IPS-18a (cell line): ENCODE measurements at regions not wholly inside any gene's neighbourhood (a gene's known extent, or its start where the extent isn't known, plus 50 kb on each side); places are given as distances from the start of the nearest gene placed in this dataset.

Source experiments
- H3K27ac ChIP-seq: one replicate; pipeline ENCODE4 v1.5.1; 2013; ENCODE audit warnings: low read length
- H3K27me3 ChIP-seq: one replicate; pipeline ENCODE4 v1.6.1; 2013; ENCODE audit warnings: mild to moderate bottlenecking, low read length; ENCODE audit not compliant: control insufficient read depth, insufficient read depth
- H3K36me3 ChIP-seq: one replicate; pipeline ENCODE4 v1.6.1; 2013; ENCODE audit warnings: low read depth, low read length; ENCODE audit not compliant: control insufficient read depth
- H3K4me1 ChIP-seq: one replicate; pipeline ENCODE4 v1.6.1; 2013; ENCODE audit warnings: low read depth, low read length; ENCODE audit not compliant: control insufficient read depth
- H3K4me3 ChIP-seq: one replicate; pipeline ENCODE4 v1.5.1; 2013; ENCODE audit warnings: low read length
- H3K9ac ChIP-seq: one replicate; pipeline ENCODE4 v1.6.1; 2013; ENCODE audit warnings: mild to moderate bottlenecking, low read length, moderate library complexity
- H3K9me3 ChIP-seq: one replicate; pipeline ENCODE4 v1.6.1; 2013; ENCODE audit warnings: low read depth, low read length; ENCODE audit not compliant: control insufficient read depth

DNA sequence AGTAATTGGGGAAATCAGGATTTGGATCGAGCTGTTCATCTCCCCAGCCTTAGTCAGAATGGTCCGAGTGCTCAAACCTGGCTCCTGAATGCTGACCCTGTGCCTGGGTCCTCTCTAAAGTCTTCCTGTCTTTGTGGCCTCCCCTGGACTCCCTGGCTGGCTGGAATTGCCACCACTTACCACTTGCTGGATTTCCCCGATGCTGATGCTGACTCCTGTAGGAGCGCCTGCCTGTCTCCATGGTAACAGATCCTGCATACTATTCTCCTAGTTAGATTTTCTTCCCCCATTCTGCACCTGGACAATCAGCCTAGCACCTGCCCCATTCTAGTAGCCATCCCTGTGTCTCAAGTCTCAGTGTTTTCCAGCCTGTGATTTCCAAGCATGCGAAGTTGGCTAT is 382.2 kb upstream of the ESRRG start:
- Histone ChIP-seq H3K9ac (no peak overlapping the region), H3K9me3 (no peaks in the 10 kb centered on the region), H3K4me1 (no peaks in the 10 kb centered on the region), H3K36me3 (no peaks in the 10 kb centered on the region), H3K4me3 (no peak overlapping the region), H3K27ac (no peak overlapping the region), H3K27me3 (no peaks in the 10 kb centered on the region)

DNA sequence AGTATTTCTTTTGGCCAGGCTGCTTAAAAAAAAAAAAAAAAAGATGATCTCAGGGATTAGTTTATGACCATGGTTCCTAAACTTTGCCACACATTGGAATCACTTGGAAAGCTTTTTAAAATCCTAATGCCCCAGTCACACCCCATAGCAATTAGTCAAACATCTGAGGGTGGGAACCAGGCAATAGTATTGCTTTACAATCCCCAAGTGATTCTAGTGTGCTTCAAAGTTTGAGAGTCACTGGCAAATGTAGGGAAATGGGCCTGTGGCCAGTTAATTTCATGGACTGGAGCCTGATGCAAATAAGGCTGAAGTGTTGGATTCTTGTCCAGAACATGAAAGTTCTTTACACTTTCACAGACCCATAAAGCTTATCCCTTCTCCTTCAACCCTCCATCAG is 374.6 kb upstream of the ESRRG start:
- H3K4me1 ChIP-seq: no peaks in the 10 kb centered on the region

DNA sequence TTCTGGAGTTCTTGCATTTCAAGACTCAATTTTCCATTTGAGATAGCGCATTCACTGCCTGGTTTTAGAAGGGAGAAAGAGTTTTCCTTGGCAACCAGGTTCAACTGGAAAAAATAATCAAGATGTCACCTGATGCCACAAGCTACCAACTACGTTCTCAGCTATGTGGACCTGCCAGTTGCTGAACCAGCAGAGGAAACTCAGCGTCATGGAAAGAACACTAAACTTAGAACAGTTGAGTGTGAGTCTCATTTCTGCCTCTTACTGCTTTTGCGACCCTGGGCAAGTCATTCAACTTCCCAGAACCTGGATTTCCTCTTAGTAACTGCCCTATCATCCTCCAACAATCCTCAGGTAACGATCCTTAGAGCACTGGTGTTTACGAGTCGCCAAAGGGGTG is 373.0 kb upstream of the ESRRG start:
- H3K36me3 ChIP-seq: no peaks in the 10 kb centered on the region
- H3K9me3 ChIP-seq: no peaks in the 10 kb centered on the region
- H3K27ac ChIP-seq: no peak overlapping the region
- H3K4me1 ChIP-seq: no peaks in the 10 kb centered on the region
- peaks cover 12% of the 10 kb centered on the region for H3K27me3 ChIP-seq
- no peak overlapping the region for H3K9ac ChIP-seq
- no peak overlapping the region for H3K4me3 ChIP-seq

More for the DNA sequence above, 374.6 kb upstream of the ESRRG start:
- Histone ChIP-seq H3K9me3 (no peaks in the 10 kb centered on the region), H3K27ac (no peak overlapping the region), H3K4me3 (no peak overlapping the region), H3K36me3 (no peaks in the 10 kb centered on the region), H3K9ac (no peak overlapping the region), H3K27me3 (no peaks in the 10 kb centered on the region)

DNA sequence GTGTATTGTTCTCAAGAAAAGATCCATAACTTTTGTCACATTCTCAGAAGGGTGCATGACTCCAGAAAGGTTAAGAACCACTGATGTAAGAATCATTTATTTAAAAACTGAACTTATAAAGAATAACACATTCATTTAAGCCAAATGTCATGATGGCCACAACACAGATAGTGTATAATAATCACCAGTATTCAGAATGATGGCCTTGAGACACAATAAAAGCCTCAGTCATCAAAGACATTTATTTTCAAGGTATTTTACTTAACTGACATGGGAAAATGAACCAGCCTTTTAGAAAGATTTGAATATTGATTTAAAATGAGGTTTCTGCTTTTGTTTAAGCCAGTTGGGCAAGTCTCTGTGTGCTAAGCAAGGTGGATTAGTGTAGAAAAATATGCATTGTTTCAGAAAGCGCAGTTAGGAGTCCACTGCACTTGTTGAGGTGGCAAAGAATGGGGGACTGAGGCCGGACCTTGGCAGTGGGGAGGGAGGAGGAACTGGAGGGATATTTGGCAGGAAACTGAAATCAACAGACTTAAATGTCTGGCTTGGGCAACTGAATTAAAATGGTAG is 371.9 kb upstream of the ESRRG start:
- Histone ChIP-seq H3K36me3 (no peaks in the 10 kb centered on the region), H3K9me3 (no peaks in the 10 kb centered on the region), H3K27me3 (peaks cover 23% of the 10 kb centered on the region), H3K27ac (no peak overlapping the region), H3K4me1 (peaks cover 2% of the 10 kb centered on the region), H3K4me3 (no peak overlapping the region), H3K9ac (no peak overlapping the region)

DNA sequence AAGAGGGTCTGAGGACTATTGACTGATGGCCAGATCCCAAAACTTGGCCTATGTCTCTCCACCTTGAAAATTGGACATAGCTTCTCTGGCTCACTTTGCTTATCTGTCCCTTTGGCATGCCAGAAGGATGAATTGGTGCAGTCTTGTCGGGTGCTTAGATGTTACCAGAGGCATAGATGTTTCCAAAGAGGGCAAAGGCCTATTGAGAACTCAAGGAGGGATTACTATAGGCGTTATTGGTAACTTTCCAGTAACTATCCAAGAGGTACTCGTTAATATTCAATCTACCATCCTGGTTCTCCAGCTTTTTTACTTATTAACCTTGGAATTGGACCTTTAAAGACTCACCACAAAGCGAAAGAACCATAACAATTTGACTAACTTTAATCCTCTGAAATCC is 368.3 kb upstream of the ESRRG start:
- Histone ChIP-seq H3K4me1 (peaks cover 21% of the 10 kb centered on the region), H3K9me3 (no peaks in the 10 kb centered on the region), H3K27me3 (peaks cover 58% of the 10 kb centered on the region), H3K9ac (no peak overlapping the region), H3K36me3 (no peaks in the 10 kb centered on the region), H3K27ac (no peak overlapping the region), H3K4me3 (no peak overlapping the region)

DNA sequence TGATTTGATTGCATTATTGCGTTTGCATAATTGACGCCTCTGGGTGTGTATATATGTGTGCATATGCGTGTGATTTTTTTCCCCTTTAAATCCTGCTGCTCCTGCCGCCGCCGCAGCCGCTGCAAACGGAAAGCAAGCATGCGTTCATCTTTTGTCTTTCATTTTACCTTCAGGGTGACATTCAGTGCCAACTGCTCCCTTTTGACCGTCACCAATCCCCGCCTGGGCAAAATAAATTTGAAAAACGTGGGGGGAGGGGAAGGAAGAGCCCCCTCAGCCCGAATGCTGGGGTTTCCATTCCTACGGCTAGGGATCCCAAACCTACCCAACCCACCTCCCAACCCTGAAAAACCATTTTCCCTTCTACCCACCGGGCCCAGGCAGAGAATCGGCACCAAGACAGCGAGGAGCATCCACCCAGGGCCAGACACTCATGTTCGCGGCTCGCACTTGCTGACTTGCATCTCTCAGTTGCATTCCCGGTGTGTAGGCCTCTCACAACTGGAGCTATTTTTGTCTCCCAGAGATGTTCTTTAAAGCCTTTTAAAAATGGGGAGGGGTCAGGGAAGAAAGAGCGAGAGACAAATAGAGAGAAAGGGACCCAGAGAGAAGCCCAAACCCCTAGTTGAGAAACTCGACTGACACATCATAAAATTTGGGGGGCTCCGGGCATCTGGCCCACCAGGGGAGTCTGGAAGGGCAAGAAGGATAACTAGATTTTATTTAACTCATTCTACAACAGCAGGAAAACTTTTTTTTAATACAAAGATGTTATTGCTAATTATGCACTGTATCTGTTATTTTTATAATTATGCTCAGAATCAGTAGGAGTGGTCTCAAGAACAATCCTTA is 367.1 kb upstream of the ESRRG start:
- peak overlapping the region; percentile 69 for H3K4me3 ChIP-seq
- no peaks in the 10 kb centered on the region for H3K36me3 ChIP-seq
- no peak overlapping the region for H3K9ac ChIP-seq
- no peaks in the 10 kb centered on the region for H3K9me3 ChIP-seq
- no peak overlapping the region for H3K27ac ChIP-seq
- peaks cover 64% of the 10 kb centered on the region for H3K27me3 ChIP-seq
- peaks cover 21% of the 10 kb centered on the region for H3K4me1 ChIP-seq

DNA sequence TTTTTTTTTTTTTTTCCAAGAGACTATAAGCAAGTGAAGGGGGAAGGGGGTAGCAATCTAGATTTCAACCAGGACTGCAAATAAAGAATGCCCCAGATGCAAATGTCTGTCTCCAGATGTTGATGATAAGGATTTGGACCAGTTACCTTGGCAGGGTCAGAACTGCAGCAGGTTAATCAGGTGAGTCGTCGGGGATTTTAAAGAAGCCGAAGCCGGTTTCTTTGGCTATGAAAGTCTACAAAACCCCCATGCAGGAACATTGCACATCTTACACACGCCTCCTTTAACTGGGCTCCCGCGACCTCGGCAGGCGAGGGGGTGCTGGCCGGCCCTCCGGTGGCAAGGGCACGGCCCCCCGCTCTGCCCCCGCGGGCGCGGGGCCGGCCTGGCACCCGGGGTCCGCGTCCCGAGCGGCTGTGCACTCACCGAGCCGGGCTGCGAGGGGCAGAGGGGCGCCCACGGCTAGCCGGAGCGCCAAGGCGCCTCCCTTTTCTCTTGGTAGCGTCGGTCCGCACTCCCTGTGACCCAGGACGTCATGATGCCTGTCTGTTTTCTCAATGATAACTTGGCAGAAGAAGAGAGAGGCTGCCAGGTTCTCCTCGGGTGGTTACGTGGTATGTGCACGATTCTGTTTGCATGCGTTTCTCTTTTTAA is 366.3 kb upstream of the ESRRG start:
- Histone ChIP-seq H3K27me3 (peaks cover 64% of the 10 kb centered on the region), H3K27ac (no peak overlapping the region), H3K9ac (no peak overlapping the region), H3K36me3 (no peaks in the 10 kb centered on the region), H3K9me3 (no peaks in the 10 kb centered on the region), H3K4me1 (peaks cover 21% of the 10 kb centered on the region), H3K4me3 (peak overlapping the region; percentile 69)

DNA sequence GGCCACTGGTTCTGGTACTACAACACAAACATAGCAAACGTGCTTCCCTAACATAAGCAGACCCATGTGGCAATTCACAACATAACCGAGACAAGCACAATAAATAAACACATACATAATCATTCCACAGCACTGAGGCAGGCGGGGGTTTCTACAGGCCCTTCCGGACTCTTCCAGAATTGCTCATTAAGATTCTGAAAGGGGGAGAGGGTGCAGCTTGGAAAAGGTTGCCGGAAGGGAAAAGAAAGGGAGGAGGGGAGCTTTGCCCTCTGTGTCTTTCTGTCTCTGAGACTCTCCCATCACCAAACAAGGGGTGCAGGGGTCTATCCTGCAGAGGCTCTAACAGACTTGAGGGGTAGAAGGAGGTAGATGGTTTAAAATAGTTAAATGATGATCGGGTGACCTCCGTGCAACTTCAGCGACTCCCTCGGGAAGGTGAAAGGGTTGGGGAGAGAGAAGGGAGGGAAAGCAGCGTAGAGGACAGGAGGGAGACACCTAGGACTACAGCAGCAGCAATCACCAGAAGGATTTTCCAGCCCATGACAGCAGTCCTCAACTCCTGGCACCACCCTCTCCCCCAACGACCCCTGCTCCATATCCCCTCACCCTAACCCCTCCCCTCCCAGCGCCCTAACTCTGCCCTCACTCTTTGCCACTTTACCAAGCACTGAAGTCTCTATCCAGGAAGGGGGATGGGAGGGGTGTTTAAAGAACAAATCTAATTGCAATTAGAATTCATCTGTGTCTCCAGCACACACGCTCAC is 365.5 kb upstream of the ESRRG start:
- no peak overlapping the region for H3K9ac ChIP-seq
- H3K27me3 ChIP-seq: peaks cover 64% of the 10 kb centered on the region
- no peak overlapping the region for H3K27ac ChIP-seq
- H3K36me3 ChIP-seq: no peaks in the 10 kb centered on the region
- H3K4me3 ChIP-seq: peak overlapping the region; percentile 69
- no peaks in the 10 kb centered on the region for H3K9me3 ChIP-seq
- H3K4me1 ChIP-seq: peaks cover 21% of the 10 kb centered on the region

DNA sequence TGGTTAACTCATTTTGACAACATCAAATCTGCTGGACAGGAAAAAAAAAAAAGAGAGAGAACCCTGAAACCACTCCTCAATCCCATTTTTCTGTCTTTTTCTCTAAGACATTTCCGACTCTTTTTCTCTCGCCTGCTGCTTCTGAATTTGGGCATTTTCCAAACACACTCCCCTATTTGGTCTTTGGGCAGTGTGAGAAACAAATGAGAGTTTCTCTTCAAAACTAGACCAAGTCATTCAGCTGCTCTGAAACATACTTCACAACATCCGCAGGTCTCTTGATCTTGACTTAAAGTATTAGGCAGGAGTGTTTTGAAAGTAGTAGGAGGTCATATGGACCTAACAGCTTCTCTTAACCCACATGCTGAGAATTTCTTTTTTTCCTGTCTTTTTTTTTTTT is 364.8 kb upstream of the ESRRG start:
- Histone ChIP-seq H3K9me3 (no peaks in the 10 kb centered on the region), H3K27me3 (peaks cover 64% of the 10 kb centered on the region), H3K4me3 (peak overlapping the region; percentile 69), H3K4me1 (peaks cover 21% of the 10 kb centered on the region), H3K36me3 (no peaks in the 10 kb centered on the region), H3K27ac (no peak overlapping the region), H3K9ac (no peak overlapping the region)

DNA sequence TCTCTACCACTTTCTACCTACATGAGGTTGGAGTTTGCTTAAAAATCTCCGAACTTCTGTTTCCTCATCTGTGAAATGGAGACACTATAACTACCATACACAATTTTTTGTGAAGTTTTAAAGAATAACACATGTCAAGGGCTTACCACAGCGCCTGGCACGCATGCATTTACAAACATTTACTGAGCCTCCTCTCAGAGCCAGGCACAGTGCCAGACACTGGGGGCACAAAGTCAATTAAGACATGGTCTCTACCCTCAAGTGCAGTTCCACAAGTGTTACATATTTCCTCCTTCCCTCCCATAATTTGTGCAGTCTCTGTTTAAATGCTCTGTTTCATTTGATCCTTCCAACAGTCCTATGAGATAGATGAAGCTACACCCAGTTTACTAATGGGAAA is 356.4 kb upstream of the ESRRG start:
- H3K9ac ChIP-seq: no peak overlapping the region
- no peak overlapping the region for H3K4me3 ChIP-seq
- no peaks in the 10 kb centered on the region for H3K9me3 ChIP-seq
- H3K27ac ChIP-seq: no peak overlapping the region
- no peaks in the 10 kb centered on the region for H3K36me3 ChIP-seq
- H3K4me1 ChIP-seq: no peaks in the 10 kb centered on the region
- no peaks in the 10 kb centered on the region for H3K27me3 ChIP-seq

DNA sequence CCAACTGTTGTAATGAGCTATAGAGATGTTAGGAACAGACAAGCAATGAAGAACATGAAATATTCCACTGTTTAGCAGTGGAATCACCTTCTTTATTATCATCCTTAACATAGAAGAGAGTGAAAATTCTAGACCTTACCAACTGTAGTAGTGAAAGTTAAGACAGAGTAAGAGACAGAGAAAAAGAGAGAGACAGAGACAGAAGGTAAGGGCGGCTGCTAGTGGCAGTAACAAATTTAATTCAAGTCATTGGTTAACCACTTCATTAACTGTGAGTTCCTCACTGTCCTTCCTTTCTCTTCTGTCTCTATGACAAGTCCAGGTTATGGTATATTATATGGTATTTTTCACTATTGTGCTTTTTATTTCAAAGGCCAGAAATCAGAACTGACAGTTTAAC is 355.7 kb upstream of the ESRRG start:
- Histone ChIP-seq H3K9ac (no peak overlapping the region), H3K4me1 (no peaks in the 10 kb centered on the region), H3K36me3 (no peaks in the 10 kb centered on the region), H3K9me3 (no peaks in the 10 kb centered on the region), H3K27ac (no peak overlapping the region), H3K27me3 (no peaks in the 10 kb centered on the region), H3K4me3 (no peak overlapping the region)
